Testis (tissue), 2 donors: ENCODE measurements at regions not wholly inside any gene's neighbourhood (a gene's known extent, or its start where the extent isn't known, plus 50 kb on each side); places are given as distances from the start of the nearest gene placed in this dataset.

Experiments
- CTCF ChIP-seq, 3 experiments: fragments of 450-650 bp in 2 of 3; fragments of 200-600 bp in 1 of 3; sonication (generic) in 1 of 3; IDR thresholded peaks; one replicate each; pipeline ENCODE4 v1.5.1; 2016 to 2019; ENCODE audit warnings: antibody characterized with exemption in 3 of 3, mild to moderate bottlenecking in 2 of 3, moderate library complexity in 1 of 3
- POLR2A ChIP-seq: fragments of 450-650 bp; IDR thresholded peaks from one replicate; pipeline ENCODE4 v1.6.1; 2017; ENCODE audit warnings: antibody characterized with exemption, mild to moderate bottlenecking, moderate library complexity

DNA sequence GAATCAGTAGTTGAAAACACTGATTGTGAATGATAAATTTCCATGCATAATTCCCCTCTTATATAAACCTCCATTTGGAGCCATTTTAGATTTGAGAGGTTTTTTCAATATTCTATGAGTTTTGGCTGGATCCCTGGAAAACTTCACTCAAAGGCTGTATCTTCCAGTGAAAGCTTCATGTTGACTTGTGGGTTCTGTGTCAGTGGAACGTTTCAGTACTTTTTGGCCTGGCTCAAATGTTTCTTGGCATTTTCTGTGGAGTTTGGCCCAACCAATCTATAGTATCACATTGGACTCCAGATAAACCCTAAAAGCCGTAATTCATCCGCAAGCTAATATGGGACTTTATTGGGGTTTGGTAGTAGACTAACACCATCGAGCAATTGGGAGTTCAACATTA, 172.6 kb upstream of the PRPS1L1 start:
- TF ChIP-seq CTCF (IDR thresholded peaks at IDR 0.05) (no peak), POLR2A (no peak)
